Right lobe of liver (tissue), 4 donors: ENCODE measurements at regions not wholly inside any gene's neighbourhood (a gene's known extent, or its start where the extent isn't known, plus 50 kb on each side); places are given as distances from the start of the nearest gene placed in this dataset.

Experiments used
- CTCF ChIP-seq, 4 donors: fragments of 200-600 bp in 3 of 4; fragments of 450-650 bp in 1 of 4; IDR thresholded peaks; one replicate each; pipeline versions ENCODE4 v1.5.1 to v1.8.0; 2016 to 2022; ENCODE audit warnings: antibody characterized with exemption in 4 of 4, mild to moderate bottlenecking in 2 of 4
- POLR2A ChIP-seq: fragments of 450-650 bp; IDR thresholded peaks from one replicate; pipeline ENCODE4 v1.6.1; 2017; ENCODE audit warnings: antibody characterized with exemption, mild to moderate bottlenecking
- donor health status: DM: no; HTN: no; CAD: no.
- donor health status: DM: no; HTN: no; CAD: no.
- donor health status: DM: no; HTN: yes; CAD: no.

- TF ChIP-seq CTCF (IDR thresholded peaks at IDR 0.05) (no peak), POLR2A (no peak)
Measured at GRCh38 chr11:87739766-87740165, 435.5 kb downstream of the RAB38 start.
